HL-60 (cell line): ENCODE measurements at regions not wholly inside any gene's neighbourhood (a gene's known extent, or its start where the extent isn't known, plus 50 kb on each side); places are given as distances from the start of the nearest gene placed in this dataset.

Experiments used
- DNase-seq, 2 experiments: peaks; one replicate each; pipeline ENCODE4 v3.0.0-alpha.2; 2010 to 2020; ENCODE audit warnings: low read depth in 1 of 2, low spot score in 1 of 2
- H3K27ac ChIP-seq: fragments of 250-450 bp; sonication (Bioruptor Pico); replicated peaks from 2 replicates; pipeline ENCODE4 v1.5.1; 2020; ENCODE audit warnings: mild to moderate bottlenecking, moderate library complexity
- H3K27me3 ChIP-seq: fragments of 250-450 bp; sonication (Bioruptor Pico); 2 replicates; pipeline ENCODE4 v1.5.1; 2021; ENCODE audit warnings: mild to moderate bottlenecking, moderate library complexity; ENCODE audit not compliant: insufficient read depth, poor library complexity, severe bottlenecking
- H3K4me3 ChIP-seq: replicated peaks from 2 replicates; pipeline ENCODE4 v1.5.1; 2011; ENCODE audit warnings: mild to moderate bottlenecking, control low read depth, low read length; ENCODE audit not compliant: insufficient read depth
- CTCF ChIP-seq: IDR thresholded peaks from one replicate; pipeline ENCODE4 v1.5.1; 2011; ENCODE audit warnings: low read length, control low read depth, inconsistent platforms; ENCODE audit not compliant: insufficient read depth
- GABPA ChIP-seq: IDR thresholded peaks from 2 replicates; pipeline ENCODE4 v1.6.1; 2012; ENCODE audit warnings: low read depth
- POLR2AphosphoS5 ChIP-seq: IDR thresholded peaks from 2 replicates; pipeline ENCODE4 v1.6.1; 2012; ENCODE audit warnings: low read depth
- REST ChIP-seq: IDR thresholded peaks from 2 replicates; pipeline ENCODE4 v1.6.1; 2012; ENCODE audit warnings: low read depth; ENCODE audit not compliant: insufficient replicate concordance
- SPI1 ChIP-seq: IDR thresholded peaks from 2 replicates; pipeline ENCODE4 v1.6.1; 2012; ENCODE audit warnings: low read depth, mild to moderate bottlenecking, borderline replicate concordance

- Histone ChIP-seq H3K27ac (no peak overlapping the region), H3K27me3 (no peaks in the 10 kb centered on the region), H3K4me3 (no peak overlapping the region)
- TF ChIP-seq CTCF (no peak), SPI1 (no peak), GABPA (no peak), POLR2AphosphoS5 (no peak), REST (no peak)
- DNase-seq, result no peak
Observed at GRCh38 chr4:41802590-41802989, 54.1 kb upstream of the PHOX2B start.

GRCh38 chr4:41799126-41799525 is 50.6 kb upstream of the PHOX2B start:
- H3K27me3 ChIP-seq, result peaks cover 3% of the 10 kb centered on the region
- H3K4me3 ChIP-seq, result no peak overlapping the region
- H3K27ac ChIP-seq, result no peak overlapping the region
- TF ChIP-seq CTCF (no peak), GABPA (no peak), REST (no peak)
- no peak for DNase-seq
